ENCODE measurements at regions not wholly inside any gene's neighbourhood (a gene's known extent, or its start where the extent isn't known, plus 50 kb on each side); places are given as distances from the start of the nearest gene placed in this dataset.

GRCh38 chr11:123261345-123262106, 66.5 kb upstream of the CLMP start:
- no peaks in the 10 kb centered on the region for H3K36me3 ChIP-seq (ENCODE audit: control insufficient read depth, insufficient read depth, low read length)
- no peak overlapping the region for H3K4me3 ChIP-seq (ENCODE audit: low read depth, low read length)
- H2AFZ ChIP-seq = peak overlapping the region; percentile 67
- peak; percentile 49 for TF ChIP-seq CTCF (IDR thresholded peaks at IDR 0.05)
- no peaks in the 10 kb centered on the region for H3K9me3 ChIP-seq (ENCODE audit: control insufficient read depth, low read length)
- peak overlapping the region; percentile 48 for H3K4me2 ChIP-seq (ENCODE audit: low read length)
- H3K27me3 ChIP-seq (ENCODE audit: control insufficient read depth, insufficient read depth, low read length) = no peaks in the 10 kb centered on the region
- no peak overlapping the region for H3K9ac ChIP-seq
- H3K27ac ChIP-seq = no peak overlapping the region
- H3K79me2 ChIP-seq = no peaks in the 10 kb centered on the region
- H3K4me1 ChIP-seq = no peaks in the 10 kb centered on the region

- Histone ChIP-seq H3K27me3 (ENCODE audit: control insufficient read depth, insufficient read depth, low read length) (no peaks in the 10 kb centered on the region), H3K4me3 (ENCODE audit: low read depth, low read length) (no peak overlapping the region), H3K4me1 (no peaks in the 10 kb centered on the region), H3K4me2 (ENCODE audit: low read length) (no peak overlapping the region), H3K9me3 (ENCODE audit: control insufficient read depth, low read length) (no peaks in the 10 kb centered on the region), H3K9ac (no peak overlapping the region), H3K27ac (no peak overlapping the region), H2AFZ (peak overlapping the region; percentile 67), H3K36me3 (ENCODE audit: control insufficient read depth, insufficient read depth, low read length) (no peaks in the 10 kb centered on the region), H3K79me2 (no peaks in the 10 kb centered on the region)
- no peak for TF ChIP-seq CTCF (IDR thresholded peaks at IDR 0.05)
These were observed 65.6 kb upstream of the CLMP start for GRCh38 chr11:123260511-123261211.

GRCh38 chr11:123258877-123259276, 63.8 kb upstream of the CLMP start:
- Histone ChIP-seq H3K9ac (no peak overlapping the region), H3K4me3 (ENCODE audit: low read depth, low read length) (no peak overlapping the region), H3K79me2 (no peaks in the 10 kb centered on the region), H2AFZ (no peak overlapping the region), H3K36me3 (ENCODE audit: control insufficient read depth, insufficient read depth, low read length) (no peaks in the 10 kb centered on the region), H3K9me3 (ENCODE audit: control insufficient read depth, low read length) (no peaks in the 10 kb centered on the region), H3K27me3 (ENCODE audit: control insufficient read depth, insufficient read depth, low read length) (no peaks in the 10 kb centered on the region), H3K27ac (no peak overlapping the region), H3K4me1 (no peaks in the 10 kb centered on the region), H3K4me2 (ENCODE audit: low read length) (no peak overlapping the region)
- TF ChIP-seq CTCF (IDR thresholded peaks at IDR 0.05) = no peak

GRCh38 chr11:123257370-123257769, 62.3 kb upstream of the CLMP start:
- Histone ChIP-seq H3K79me2 (no peaks in the 10 kb centered on the region), H3K9ac (no peak overlapping the region), H2AFZ (no peak overlapping the region), H3K36me3 (ENCODE audit: control insufficient read depth, insufficient read depth, low read length) (no peaks in the 10 kb centered on the region), H3K4me3 (ENCODE audit: low read depth, low read length) (no peak overlapping the region), H3K4me1 (no peaks in the 10 kb centered on the region), H3K4me2 (ENCODE audit: low read length) (no peak overlapping the region), H3K27ac (no peak overlapping the region), H3K27me3 (ENCODE audit: control insufficient read depth, insufficient read depth, low read length) (no peaks in the 10 kb centered on the region), H3K9me3 (ENCODE audit: control insufficient read depth, low read length) (no peaks in the 10 kb centered on the region)
- no peak for TF ChIP-seq CTCF (IDR thresholded peaks at IDR 0.05)
